GM04504 (cell line): ENCODE measurements at regions not wholly inside any gene's neighbourhood (a gene's known extent, or its start where the extent isn't known, plus 50 kb on each side); places are given as distances from the start of the nearest gene placed in this dataset.

Source experiments
- DNase-seq: peaks from one replicate; pipeline ENCODE4 v3.0.0-alpha.2; 2012; ENCODE audit warnings: low read depth

DNA sequence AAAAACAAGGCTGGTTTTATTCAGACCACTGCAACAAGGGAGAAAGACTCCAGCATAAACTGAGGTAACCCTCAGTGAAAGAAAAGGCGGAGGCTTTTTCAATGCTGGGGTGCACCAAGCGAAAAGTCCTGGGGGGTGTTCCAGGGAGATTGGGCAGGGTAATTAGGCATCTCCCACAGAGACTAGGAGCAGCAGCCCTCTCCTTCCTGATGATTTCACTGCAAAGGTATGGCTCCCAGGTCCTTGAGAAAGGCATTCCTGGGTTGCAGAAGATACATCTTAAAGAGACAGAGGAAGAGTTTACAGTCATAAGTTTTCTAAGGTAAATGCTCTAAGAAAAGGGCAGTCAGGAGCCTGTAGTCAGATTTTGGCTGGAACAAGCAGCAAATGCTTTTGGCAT is 412.0 kb downstream of the FOXO1 start:
- no peak for DNase-seq

DNA sequence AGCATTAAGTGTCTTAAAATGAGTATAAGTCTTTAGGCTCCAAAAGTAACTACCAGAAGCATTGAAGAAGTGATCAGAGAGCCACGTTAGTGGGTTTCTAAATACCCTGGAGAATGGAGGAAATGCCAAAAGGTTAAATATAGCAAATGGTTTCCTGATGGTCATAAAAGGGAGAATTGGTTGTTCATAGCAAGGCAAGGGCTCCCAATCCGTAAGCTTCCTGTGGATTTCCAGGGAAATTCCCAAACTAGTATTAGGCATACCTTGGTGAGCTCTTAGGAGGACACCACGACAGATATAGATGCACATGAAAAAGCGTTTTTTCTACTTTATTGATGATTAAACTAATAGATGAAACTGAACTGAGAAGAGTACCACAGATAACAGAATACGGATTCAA is 410.9 kb downstream of the FOXO1 start:
- DNase-seq = no peak

DNA sequence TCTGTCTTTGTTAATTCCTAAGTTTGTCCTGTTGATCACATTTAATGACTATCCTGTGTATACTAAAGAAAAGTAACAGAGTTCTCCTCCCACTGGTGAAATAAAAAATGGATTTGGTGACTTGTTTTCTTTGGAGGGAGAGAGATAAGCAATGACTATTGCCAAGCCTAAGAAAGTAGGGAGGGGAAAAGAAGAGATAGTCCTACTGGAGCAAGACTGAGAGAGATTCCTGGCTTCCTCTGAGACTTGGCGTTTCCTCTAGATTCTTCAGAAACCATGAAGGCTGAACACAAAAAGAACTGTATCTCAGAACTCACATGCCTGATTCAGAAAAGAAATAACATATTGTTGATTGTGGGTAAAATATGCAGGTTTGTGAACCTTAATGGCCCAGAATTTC is 406.5 kb downstream of the FOXO1 start:
- DNase-seq = no peak

DNA sequence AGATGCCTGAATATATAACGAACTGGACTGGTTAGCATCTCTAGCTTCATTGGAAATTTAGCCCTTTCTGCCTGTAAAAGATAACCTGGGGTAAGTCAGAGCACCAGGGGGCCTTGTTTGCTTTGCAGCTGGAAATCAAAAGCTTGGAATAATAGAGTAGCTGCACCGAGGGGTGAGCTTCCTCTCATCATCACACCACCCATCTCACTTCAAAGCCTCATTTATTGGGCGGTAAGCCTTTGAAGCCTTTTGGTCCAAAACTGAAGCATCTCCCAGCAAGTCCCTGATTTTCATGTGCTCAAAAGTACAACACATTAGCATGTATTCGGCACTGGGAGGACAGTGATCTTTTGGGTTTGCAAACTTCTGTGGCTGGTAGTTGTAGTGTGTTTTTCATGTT is 405.1 kb downstream of the FOXO1 start:
- DNase-seq = no peak

DNA sequence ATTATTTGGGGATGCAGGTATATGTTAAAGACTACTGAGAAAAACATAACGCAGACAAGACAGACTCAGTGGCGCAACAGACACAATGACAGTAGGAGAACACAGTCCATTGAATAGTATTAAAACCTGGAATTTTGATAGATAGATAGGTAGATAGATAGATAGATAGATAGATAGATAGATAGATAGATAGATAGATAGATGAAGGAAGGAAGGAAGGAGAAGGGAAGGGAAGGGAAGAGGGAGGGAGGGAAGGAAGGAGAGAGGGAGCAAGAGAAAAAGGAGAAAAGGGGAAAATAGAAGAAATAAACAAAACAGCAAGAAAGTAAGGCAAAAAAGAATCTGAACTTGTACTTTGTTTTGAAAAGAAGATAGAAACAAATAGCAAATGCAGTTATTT is 404.5 kb downstream of the FOXO1 start:
- DNase-seq = no peak

DNA sequence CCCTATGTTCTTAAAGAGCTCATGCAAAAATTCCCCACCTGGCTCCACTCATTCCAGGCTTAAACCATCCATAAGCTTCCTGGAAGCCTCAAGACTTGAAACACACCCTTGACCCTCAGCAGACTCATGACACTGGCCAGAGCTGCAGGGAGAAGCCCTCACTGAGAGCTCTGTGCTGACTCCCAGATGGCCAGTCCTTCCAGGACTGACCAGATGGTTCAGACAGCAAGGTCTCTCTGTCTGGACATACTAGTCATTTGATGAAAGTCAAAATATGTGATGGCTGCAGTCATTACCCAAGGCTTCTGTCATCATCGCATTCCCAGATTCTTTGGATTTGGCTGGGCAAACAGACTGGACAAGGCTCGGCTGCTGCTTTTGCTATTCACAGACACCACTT is 397.4 kb downstream of the FOXO1 start:
- no peak for DNase-seq

DNA sequence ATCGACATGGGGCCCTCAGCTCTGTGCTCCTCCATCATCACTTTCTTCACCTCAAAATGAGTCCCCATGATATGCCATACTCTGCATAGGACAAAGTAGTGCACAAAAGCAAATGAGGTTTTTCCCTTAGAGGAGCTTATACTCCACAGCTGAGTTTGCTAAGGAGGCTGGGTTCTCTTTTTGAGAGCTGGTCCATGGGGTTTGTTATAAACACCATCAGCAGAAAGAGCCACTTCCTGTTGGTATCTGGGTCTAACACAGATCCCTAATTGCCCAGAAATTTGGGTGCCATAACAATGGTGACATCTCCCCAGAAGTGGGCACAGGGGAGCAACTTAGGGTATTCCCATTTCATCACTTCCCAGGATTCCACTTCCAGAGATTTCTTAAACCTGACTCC is 395.7 kb downstream of the FOXO1 start:
- no peak for DNase-seq

DNA sequence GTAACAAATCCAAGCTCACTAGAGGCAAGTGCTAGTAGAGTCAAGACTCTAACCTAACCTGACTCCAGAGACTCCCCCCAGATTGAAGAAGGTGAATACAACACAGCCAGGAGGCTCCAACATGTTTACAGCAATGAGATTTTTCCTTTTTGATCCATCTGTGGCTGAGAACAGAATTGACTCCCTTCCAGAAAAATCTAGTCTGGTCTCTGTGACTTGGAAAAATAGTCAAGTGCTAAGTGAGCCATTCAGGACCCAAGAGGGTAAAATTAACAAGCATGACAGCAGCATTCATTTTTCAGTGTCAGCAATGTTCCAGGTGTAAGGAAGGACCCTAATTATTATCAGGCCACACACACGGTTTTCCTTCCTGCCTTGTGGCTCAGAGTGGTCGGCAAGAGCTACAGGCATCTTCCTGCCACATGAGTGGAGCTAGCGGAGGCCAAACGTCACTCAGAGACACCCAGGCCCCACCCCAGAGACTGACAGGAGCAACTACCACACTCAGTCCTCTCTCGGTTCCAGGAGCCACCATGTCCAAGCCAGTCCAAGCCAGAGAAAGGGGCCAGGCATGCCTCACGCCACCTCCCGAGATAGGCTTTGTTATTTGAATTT is 395.1 kb downstream of the FOXO1 start:
- DNase-seq = no peak

DNA sequence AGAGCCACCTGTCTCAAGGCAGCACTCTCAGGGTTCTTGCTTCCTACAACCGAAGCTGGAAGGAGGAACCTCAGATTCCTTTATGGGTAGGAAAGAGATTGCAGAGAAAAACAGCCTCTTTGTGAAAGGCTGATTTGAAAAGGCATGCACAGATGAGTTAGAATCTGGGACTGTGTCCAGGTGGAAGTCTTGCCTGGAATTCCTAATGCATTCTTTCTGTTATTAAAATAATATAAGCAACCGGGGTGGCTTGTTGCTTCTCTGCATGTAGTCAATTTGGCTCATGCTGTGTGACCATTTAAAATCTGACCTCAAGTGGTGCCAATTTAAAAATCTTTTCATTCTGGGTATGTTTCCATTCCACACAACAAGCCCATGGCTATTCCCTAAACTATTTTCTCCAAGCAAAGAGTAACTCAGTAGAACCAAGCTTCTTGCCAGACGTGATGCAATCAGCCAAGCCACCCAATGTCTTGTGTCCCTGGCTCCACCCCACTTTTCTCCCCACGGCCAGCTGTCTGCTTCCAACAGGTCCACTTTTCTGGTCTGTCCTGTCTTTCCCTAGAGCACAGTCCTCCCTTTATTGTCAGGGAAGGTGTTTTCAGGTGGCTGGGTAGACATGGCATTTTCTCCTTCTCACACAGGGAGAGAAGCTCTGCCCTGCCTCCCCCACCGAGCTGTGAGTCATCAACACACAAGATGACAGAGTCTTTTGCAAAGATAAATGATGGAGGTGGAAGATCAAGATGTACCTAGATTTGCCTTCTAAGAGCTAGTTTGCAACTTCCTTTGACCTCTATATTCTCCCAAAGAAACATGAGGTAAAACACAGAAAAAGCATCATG is 394.3 kb downstream of the FOXO1 start:
- DNase-seq = peak; percentile 65

DNA sequence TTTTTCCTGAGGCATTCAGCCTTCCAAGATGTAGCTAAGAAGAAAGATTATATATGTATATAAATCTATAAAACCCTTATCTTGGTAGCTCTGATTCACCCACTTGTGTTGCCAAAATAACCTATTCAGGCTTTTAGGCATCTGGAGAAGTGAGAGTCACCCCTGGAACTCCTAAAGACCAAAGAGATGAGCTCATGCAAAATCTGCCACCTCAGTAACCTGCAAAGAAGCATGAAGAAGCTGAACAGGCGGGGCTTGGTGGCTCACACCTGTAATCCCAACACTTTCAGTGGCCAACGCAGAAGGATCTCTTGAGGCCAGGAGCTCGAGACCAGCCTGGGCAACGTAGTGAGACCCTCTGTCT is 393.7 kb downstream of the FOXO1 start:
- DNase-seq = no peak

DNA sequence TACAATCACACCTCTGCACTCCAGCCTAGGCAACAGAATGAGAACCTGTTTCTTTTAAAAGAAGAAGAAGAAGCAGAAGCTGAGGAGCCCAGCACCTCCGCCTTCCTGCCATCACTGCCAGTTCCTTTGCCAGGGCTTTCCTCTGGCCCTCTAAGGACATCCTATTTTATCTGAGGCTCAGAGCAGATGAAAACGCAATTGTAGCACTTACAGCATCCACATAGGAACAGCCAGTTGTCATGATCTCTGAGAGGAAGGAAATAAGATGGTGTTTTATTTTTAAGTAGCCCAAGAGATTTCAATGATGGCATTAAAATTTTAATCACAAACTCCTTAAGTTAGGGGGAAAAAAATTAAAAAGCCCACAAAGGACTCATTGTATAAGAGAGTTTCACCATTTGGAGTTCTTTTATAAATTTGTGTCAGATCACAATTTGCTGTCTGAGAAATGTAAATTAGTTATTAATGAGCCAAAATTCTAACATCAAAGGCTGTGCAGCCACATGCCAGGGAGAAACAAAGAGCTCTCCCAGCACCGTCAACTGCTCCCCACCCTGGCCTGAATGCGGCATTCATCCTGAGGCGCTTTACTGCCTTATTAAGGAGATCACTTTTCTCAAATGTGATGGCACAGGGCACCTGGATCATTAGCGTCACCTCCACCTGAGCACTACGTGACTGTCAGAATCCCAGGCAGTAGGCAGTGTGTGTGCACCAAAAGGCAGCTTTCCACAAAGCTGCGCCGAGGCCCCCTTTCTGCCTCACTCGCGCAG is 393.0 kb downstream of the FOXO1 start:
- no peak for DNase-seq

DNA sequence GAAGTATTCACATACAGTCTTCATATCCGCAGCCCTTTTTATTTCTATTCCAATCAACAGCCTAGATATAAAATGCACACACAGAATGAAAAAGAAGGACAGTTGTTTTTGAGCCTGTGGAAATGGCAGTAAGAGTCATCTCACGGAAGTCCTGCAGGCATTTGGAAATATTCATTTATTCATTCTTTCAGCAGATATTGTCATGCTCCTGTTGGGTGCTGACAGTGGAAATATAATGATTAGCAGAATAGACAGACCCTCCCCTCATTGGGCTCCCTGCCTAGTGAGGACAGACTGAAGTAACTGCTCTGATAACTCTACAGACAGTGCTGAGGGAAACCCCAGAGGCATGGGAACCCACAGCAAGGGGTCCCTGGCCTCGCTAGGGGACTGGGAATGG is 392.3 kb downstream of the FOXO1 start:
- DNase-seq = no peak

DNA sequence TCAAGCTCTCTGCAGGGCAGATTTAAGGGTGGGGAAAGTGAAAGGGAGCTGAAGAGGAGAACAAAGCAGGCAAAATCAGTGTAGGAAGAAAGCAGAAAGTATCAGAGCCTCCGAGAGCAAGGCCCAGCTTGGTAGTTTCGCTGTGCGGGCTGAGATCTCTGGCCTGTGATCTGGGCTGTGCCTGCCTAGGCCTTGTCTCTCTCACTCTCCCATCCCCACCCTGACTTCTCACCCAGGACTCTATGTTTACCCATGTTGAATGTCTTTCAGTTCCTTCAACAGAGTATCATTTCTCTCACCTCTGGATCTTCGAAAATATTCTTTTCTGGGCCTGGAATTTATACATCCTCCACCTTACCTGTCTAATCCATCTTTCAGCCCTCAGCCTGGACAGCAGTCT is 391.3 kb downstream of the FOXO1 start:
- DNase-seq = no peak

DNA sequence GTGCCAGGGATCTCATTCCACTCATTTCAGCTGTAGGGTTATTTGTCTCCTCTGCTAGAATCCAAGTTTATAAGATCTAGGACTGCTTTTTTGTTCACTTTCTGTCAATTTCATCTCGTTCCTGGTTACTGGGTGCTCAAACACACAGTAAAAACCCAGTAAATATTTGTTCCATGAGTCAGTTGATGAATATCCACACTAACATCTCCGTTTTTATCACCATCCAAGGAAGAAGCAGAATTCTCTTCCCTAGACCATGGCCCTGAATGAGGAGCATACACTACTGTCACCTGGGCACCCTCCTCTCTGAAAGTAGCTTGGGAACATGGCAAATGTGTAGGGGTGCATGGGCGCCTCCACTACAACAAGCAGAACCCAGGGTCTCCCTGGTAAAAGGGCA is 390.8 kb downstream of the FOXO1 start:
- DNase-seq = peak; percentile 14

DNA sequence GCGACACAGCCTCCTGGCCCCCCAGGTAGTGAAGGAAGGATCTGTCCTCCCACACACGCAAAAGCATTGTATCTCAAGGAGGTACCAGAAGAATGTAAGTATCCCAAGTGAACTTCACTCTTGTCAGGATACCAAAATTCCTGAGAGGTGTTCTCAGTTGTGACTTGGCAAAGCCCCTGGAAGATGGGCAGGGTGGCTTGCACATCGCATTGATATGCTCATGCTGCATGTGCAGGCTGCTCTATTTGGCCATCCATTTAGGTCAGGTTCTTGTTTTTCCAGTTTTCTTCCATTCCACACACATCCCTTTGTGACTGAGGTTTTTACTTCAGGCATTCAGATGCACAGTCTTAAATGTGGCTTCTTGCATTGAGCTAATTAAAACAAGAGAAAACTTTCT is 382.8 kb downstream of the FOXO1 start:
- no peak for DNase-seq

DNA sequence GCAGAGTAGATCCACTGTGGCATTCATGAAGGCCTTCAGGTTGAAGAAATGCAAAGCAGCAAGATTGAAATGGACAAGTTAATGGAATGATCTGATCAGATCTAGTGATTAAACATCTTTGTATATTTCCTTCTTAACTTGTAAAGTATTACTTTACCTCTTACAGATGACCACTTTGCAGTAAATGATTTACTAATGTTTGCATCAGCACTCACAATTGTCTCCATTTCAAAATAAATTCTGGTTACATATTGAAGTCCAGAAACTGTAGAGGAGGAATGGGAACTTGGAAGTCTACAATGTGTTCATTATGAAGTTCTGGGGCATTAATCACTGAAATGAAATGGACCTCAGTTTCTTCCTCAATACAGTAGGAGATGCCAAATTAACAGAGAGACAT is 380.8 kb downstream of the FOXO1 start:
- no peak for DNase-seq

DNA sequence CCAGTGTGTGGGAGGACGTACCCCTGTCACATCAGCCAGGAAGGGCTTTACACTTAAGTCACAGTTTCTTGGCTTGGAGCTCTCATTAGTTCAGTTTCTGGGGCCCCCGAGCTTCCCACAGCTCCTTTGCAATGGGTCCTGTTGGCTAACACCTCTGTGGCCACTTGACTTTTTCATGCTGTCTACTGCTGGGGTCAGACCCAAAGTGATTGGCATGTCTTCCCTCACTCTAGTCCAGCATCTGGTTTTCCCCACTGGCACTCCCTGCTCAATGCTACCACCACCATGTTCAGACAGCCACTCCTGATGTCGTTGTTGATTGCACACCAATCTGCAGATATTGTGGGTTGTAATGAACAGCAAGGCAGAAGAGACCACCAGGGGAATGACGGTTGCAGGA is 379.0 kb downstream of the FOXO1 start:
- DNase-seq = no peak

DNA sequence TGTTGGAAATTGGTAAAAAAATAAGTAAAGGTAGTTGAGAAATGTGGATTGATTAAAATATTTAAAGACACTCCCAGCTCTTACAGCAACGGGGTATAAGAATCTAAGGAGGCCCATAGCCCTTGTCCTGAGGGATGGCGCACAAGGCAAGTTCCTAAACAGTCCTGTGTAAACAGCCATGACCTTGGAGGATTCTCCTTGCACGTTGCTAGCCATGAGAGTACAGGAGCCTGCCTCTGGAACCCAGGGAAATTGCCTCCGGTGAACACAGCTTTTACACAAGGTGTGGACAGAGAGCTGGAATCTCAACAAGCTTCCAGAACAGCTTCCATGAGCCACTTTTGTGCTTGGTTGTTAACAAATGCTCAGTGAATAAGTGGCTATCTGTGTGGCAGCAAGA is 378.2 kb downstream of the FOXO1 start:
- DNase-seq = no peak

DNA sequence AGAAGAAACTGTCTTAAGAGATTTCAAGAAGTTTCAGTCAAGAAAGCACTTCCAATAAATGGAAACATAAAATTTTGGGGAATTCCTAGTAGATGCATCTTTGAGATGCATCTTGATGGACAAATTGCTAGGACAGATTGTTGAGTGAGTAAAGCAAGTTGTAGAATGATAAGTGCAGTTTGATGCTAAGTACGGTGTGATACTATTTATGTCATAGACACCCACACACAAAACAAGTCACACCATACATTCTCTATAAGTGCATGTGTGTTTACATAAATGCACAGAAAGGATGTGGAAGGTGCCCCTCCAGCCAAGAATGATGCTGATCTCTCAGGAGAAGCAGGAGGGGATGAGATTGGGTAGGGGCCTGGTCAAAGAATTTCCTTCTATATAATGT is 375.7 kb downstream of the FOXO1 start:
- no peak for DNase-seq

DNA sequence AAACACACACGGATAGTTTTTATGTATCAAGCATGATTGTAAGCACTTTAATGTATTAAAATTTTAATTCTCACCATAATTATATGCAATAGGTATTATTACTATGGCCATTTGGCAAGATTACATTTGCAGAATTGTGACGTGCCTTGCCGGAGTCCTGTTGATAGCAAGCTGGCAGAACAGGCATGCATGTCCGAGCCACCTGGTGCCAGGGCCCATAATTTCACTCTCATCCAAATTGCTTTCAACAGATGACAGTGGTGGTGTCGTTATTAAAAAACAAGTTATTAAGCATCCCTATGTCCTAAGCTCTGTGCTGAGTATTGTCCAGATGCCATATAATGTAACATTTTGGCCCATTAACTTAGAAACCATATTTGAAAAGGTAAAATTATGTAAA is 374.3 kb downstream of the FOXO1 start:
- DNase-seq = no peak

DNA sequence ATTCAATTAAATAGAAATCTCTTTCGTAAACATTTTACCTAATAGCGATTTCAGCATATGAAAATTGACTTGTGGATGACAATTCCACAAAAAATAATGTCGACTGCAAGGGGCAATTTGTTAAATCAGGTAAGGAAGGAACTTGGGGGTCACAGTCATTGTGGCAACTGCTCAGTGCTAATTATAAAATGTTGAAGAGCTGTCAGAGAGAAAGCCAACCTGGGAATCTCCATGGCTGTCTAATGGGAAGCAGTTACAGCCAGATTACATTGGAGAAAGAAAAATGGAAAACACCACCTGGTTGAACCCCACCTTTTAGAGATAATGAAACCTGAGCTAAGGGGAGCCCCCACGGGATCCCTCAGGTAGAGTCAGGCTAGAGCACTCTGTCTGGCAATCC is 373.9 kb downstream of the FOXO1 start:
- no peak for DNase-seq

DNA sequence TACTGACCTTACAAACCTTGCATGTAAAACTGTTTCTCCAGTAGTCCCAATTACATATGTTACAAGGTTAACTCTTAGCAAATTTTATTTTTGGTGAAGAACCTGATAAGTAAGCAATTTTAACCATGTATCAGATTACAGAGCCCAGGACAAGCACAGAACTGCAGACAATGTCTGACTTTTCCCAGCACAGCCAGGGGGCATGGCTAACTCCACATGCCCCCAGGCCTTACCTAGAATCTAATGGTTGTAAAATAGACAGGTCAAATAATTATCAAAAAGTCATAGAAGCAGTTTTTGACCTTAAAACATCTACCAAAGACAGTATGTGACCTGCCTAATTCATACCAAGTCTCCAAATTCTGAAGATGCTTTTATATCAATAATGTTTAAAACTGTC is 364.1 kb downstream of the FOXO1 start:
- no peak for DNase-seq

DNA sequence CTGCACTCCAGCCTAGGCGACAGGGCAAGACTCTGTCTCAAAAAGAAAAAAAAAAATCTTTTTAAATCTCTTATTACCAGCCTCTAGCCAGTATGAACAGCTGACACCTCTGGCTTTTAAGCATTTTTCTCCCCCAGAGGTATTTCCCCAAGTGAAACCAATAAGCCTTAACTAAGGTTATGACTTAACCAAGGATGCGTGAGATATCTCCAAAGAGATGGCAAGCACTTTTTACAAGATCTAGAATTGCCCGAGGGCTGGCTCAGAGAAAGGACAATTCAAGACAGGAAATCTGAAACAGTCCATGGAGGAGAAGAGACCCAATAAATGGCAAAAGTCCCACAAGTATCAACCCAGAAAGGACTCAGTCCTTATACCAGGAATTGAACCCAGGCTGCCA is 362.1 kb downstream of the FOXO1 start:
- DNase-seq = no peak
